Endodermal cell (in vitro differentiated cells): ENCODE measurements at regions not wholly inside any gene's neighbourhood (a gene's known extent, or its start where the extent isn't known, plus 50 kb on each side); places are given as distances from the start of the nearest gene placed in this dataset.

Experiments
- DNase-seq: peaks from one replicate; pipeline ENCODE4 v3.0.0-alpha.2; 2017
- H3K27ac ChIP-seq: 2 replicates; pipeline ENCODE4 v1.5.1; 2013; ENCODE audit warnings: mild to moderate bottlenecking, low read depth, low read length, moderate library complexity
- H3K27me3 ChIP-seq: 2 replicates; pipeline ENCODE4 v1.6.1; 2013; ENCODE audit warnings: mild to moderate bottlenecking, low read length, moderate library complexity; ENCODE audit not compliant: insufficient read depth, control insufficient read depth, poor library complexity, severe bottlenecking
- H3K36me3 ChIP-seq: 2 replicates; pipeline ENCODE4 v1.7.0; 2013; ENCODE audit warnings: mild to moderate bottlenecking, low read length, moderate library complexity; ENCODE audit not compliant: control insufficient read depth, insufficient read depth
- H3K4me1 ChIP-seq: one replicate; pipeline ENCODE4 v1.7.0; 2013; ENCODE audit warnings: low read length; ENCODE audit not compliant: control insufficient read depth, insufficient read depth
- H3K4me3 ChIP-seq: 2 replicates; pipeline ENCODE4 v1.5.1; 2013; ENCODE audit warnings: mild to moderate bottlenecking, low read length, moderate library complexity
- H3K9ac ChIP-seq: 2 replicates; pipeline ENCODE4 v1.6.1; 2013; ENCODE audit warnings: mild to moderate bottlenecking, low read length, moderate library complexity; ENCODE audit not compliant: poor library complexity, severe bottlenecking; ENCODE audit errors: extremely low read depth
- H3K9me3 ChIP-seq: 2 replicates; pipeline ENCODE4 v1.6.1; 2013; ENCODE audit warnings: mild to moderate bottlenecking, low read length, moderate library complexity; ENCODE audit not compliant: control insufficient read depth
- H3K27ac Mint-ChIP-seq: 2 replicates; pipeline ENCODE4 v1.8.0; 2020; ENCODE audit warnings: mixed read lengths
- H3K27me3 Mint-ChIP-seq: 2 replicates; pipeline ENCODE4 v1.8.0; 2021; ENCODE audit warnings: mild to moderate bottlenecking, mixed read lengths; ENCODE audit not compliant: insufficient read depth
- H3K36me3 Mint-ChIP-seq: 2 replicates; pipeline ENCODE4 v1.8.0; 2020; ENCODE audit warnings: low read depth, mixed read lengths
- H3K4me1 Mint-ChIP-seq: 2 replicates; pipeline ENCODE4 v1.8.0; 2020; ENCODE audit warnings: mixed read lengths
- H3K4me3 Mint-ChIP-seq: 2 replicates; pipeline ENCODE4 v1.8.0; 2020; ENCODE audit warnings: mild to moderate bottlenecking, moderate library complexity, mixed read lengths
- H3K9me3 Mint-ChIP-seq: 2 replicates; pipeline ENCODE4 v1.8.0; 2020; ENCODE audit warnings: mild to moderate bottlenecking, mixed read lengths
- WGBS, 2 experiments: methylation state at CpG; one replicate each; pipeline versions ENCODE4 v1.1.5 to v1.1.7; 2013; ENCODE audit warnings: missing lambda C conversion rate in 2 of 2, mixed read lengths in 1 of 2; ENCODE audit not compliant: insufficient coverage in 1 of 2, insufficient read length in 1 of 2; 5-methylcytosine and 5-hydroxymethylcytosine counted together
- TF ChIP-seq, protein P1 (sequence below): fragments of 200-600 bp; sonication (generic); conservative IDR thresholded peaks from 2 replicates; pipeline ENCODE4 v1.5.0; 2021; ENCODE audit warnings: antibody characterized with exemption, mild to moderate bottlenecking

DNA sequence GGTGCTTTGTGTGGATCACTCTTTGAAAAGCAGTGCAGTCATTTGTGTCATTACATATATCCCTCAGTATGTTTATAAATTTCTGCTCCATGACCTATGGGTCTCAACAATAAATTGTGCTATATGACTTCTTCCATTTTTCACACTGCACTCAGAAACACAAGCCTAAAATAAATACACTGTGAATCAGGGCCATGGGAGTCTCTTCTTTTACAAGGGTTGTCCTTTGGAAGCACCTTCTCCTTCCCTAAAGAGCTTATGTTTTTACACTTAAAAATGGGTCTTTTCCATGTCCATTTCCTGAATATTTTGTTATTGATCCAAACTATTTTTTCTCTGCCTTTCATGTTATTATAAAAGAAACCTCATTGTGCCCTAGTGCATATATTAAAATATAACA lies 108.3 kb upstream of the MEOX2 start:
- H3K36me3 ChIP-seq, result no peaks in the 10 kb centered on the region
- Mint-ChIP-seq H3K36me3 (no peaks in the 10 kb centered on the region), H3K27me3 (no peaks in the 10 kb centered on the region), H3K27ac (no peak overlapping the region), H3K9me3 (no peaks in the 10 kb centered on the region), H3K4me1 (no peaks in the 10 kb centered on the region), H3K4me3 (no peak overlapping the region)
- H3K4me1 ChIP-seq, result no peaks in the 10 kb centered on the region
- H3K27ac ChIP-seq, result no peak overlapping the region
- DNase-seq, result no peak
- TF ChIP-seq, protein P1, sequence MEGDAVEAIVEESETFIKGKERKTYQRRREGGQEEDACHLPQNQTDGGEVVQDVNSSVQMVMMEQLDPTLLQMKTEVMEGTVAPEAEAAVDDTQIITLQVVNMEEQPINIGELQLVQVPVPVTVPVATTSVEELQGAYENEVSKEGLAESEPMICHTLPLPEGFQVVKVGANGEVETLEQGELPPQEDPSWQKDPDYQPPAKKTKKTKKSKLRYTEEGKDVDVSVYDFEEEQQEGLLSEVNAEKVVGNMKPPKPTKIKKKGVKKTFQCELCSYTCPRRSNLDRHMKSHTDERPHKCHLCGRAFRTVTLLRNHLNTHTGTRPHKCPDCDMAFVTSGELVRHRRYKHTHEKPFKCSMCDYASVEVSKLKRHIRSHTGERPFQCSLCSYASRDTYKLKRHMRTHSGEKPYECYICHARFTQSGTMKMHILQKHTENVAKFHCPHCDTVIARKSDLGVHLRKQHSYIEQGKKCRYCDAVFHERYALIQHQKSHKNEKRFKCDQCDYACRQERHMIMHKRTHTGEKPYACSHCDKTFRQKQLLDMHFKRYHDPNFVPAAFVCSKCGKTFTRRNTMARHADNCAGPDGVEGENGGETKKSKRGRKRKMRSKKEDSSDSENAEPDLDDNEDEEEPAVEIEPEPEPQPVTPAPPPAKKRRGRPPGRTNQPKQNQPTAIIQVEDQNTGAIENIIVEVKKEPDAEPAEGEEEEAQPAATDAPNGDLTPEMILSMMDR, result no peak
- no peaks in the 10 kb centered on the region for H3K9me3 ChIP-seq
- no peak overlapping the region for H3K4me3 ChIP-seq
- H3K27me3 ChIP-seq, result no peaks in the 10 kb centered on the region
- H3K9ac ChIP-seq, result no peak overlapping the region

DNA sequence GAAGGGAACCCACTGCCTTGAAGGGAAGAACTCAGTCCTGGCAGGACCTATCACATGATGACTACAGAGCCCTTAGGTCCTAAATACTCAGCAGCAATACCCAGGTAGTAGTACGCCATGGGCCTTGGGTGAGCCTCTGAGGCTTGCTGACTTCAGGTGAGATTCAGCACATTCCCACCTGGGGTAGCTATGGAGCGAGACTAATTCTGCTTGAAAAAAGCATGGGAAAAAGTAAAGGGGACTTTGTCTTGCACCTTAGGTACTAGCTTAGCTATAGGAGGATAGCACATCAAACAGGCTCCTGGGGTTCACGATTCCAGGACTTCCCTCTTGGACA lies 98.2 kb upstream of the MEOX2 start:
- Histone ChIP-seq H3K36me3 (no peaks in the 10 kb centered on the region), H3K9me3 (no peaks in the 10 kb centered on the region), H3K4me3 (no peak overlapping the region), H3K27ac (no peak overlapping the region), H3K27me3 (no peaks in the 10 kb centered on the region), H3K4me1 (no peaks in the 10 kb centered on the region), H3K9ac (no peak overlapping the region)
- DNase-seq, result peak; percentile 65
- Mint-ChIP-seq H3K4me1 (peaks cover 2% of the 10 kb centered on the region), H3K36me3 (no peaks in the 10 kb centered on the region), H3K27me3 (no peaks in the 10 kb centered on the region), H3K9me3 (no peaks in the 10 kb centered on the region), H3K4me3 (no peak overlapping the region), H3K27ac (no peak overlapping the region)
- WGBS, 2 experiments, result 91 to 100% methylated on average over 1 to 3 of the region's 3 CpGs
- TF ChIP-seq, protein P1, result peak; percentile 49

DNA sequence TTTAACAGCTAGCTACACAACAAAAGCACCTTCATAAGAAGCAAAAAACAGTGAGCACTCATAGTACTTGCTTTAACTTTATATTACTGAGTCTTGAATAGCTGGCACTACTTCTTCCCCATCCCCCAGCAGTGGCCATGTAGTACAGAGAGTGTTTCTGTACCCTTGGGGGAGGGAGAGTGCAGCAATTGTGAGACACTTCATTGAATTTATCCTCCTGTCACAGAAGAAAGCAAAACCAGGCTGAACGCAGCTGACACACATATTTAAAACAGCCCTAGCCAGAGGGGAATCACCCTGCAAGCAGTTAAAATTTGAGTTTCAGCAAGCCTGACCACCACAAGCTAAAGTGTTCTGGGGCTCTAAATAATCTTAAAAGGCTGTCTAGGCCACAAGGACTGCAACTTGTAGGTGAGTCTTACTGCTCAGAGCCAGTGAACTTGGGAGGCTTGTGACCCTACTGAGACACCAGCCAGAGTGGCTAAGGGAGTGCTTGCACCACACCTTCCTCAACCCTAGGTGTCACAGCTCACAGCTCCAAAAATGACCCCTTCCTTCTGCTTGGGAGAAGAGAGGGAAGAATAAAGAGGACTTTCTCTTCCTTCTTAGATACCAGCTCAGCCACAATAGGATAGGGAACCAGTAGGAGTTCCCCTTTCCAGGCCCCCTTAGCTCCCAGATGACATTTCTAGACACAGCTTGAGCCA lies 97.7 kb upstream of the MEOX2 start:
- Histone ChIP-seq H3K9ac (no peak overlapping the region), H3K27me3 (no peaks in the 10 kb centered on the region), H3K27ac (no peak overlapping the region), H3K4me1 (no peaks in the 10 kb centered on the region), H3K4me3 (no peak overlapping the region), H3K9me3 (no peaks in the 10 kb centered on the region), H3K36me3 (no peaks in the 10 kb centered on the region)
- H3K36me3 Mint-ChIP-seq, result no peaks in the 10 kb centered on the region
- no peak for DNase-seq
- peaks cover 2% of the 10 kb centered on the region for H3K4me1 Mint-ChIP-seq
- H3K27me3 Mint-ChIP-seq, result no peaks in the 10 kb centered on the region
- TF ChIP-seq, protein P1, result peak; percentile 55
- H3K4me3 Mint-ChIP-seq, result no peak overlapping the region
- H3K9me3 Mint-ChIP-seq, result no peaks in the 10 kb centered on the region
- no peak overlapping the region for H3K27ac Mint-ChIP-seq
- 63% methylated on average over 1 of the region's 1 CpG; no CpG with 5 or more reads in 1 of the 2 experiments for WGBS, 2 experiments
